ENCODE measurements at regions not wholly inside any gene's neighbourhood (a gene's known extent, or its start where the extent isn't known, plus 50 kb on each side); places are given as distances from the start of the nearest gene placed in this dataset.
"Not testable (repeated sequence)": the region's sequence is repeated elsewhere in the genome, so short reads cannot be mapped to it uniquely, and the experiment has no call there.

DNA sequence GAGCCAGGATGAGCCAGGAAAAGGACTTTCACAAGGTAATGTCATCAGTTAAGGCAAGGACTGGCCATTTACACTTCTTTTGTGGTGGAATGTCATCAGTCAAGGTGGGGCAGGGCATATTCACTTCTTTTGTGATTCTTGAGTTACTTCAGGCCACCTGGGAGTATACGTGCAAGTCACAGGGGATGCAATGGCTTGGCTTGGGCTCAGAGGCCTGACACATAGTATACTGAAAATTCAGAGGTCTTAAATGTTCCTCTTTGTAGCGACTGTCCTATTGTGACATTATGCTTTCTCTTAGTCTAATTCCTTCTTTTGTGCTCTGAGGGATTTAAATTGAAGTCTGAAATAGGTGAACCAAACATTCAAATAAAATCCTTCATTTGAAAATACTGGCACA is 121.8 kb upstream of the TFPI start:
- ATAC-seq; DNase-seq (ENCODE audit: low spot score): not testable (repeated sequence)

DNA sequence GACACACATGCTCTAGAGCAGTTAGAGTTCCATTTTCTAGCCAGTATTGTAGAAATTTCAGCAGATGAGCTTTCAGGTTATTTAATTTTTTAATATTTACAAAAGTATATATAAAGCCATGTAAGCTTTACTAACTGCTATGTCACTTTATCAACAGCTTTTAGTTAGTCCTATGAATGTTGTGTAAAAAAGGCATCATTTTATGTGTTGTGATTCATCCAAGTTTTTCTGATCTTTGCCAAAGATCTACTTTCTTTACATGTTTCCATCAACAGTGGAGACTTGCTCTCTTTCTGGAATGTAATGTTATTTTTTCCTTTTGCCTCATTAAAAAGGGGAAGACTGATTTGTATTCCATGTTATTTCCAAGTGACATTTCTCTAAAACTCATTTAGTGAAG is 125.2 kb upstream of the TFPI start:
- ATAC-seq = no peak
- DNase-seq (ENCODE audit: low spot score) = no peak

DNA sequence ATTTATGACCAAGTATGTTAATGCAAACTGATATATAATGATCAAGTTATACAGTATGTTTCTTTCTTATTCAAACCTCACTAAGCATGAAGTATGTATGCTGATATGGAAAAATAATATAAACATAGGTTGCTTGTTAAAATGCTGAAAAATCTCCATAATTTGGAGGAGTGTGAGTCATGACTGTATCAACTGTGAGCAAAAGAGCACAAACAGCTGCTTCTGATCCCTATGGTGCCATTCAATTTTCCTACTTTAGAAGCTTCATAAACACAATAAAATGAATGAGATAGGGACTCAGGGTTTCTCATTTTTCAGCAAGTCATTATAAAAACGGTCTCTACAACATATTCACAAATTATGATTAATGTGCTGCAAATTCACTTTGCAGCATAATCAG is 129.9 kb upstream of the TFPI start:
- DNase-seq (ENCODE audit: low spot score) = no peak
- no peak for ATAC-seq

DNA sequence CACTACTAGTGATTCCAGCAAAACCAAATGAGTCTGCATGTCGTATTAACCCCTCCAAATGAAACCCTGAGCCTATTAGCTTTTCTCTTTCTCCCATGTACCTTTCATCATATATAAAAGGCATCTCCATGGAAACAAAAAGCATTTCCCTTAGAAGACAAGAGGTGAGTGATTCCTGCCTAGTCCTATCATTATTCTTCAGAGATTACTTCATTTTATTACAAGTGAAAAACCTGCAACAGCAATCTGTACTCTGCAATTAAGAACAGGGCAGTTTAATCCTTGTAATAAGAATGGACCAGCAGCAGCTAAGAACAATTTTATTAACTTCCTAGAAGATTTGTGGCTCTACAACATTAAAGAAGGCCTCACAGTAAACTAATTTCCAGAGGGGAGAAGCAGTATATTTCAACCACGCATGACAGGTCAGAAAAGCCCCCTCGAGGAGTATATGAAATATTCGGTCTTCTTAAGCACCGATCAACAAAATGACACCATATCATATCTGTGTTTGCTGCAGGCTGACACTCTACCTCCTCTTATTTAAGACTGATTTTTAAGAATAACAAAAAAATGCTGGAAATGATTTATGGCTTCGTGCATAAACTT is 132.3 kb upstream of the TFPI start:
- DNase-seq (ENCODE audit: low spot score) = no peak

DNA sequence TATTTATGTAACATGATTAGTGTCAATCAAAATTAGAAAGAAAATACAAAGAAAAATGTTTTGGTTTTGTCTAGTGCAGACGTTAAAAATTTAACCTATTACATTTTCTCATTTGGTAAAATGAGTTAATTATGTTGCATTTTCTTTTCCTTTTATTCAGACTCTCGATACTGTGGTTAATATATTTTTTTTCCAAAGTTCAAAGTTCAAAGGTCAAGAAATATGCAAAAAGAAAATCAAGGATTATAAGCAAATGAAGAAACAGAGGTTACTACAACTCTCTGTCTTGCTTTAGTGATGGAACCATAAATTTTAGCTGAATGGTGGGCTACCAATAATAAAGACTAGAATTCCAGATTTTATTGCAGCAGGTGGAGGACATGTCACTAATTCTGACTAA is 133.3 kb upstream of the TFPI start:
- ATAC-seq = no peak

More for the DNA sequence above, 132.3 kb upstream of the TFPI start:
- no peak for ATAC-seq

DNA sequence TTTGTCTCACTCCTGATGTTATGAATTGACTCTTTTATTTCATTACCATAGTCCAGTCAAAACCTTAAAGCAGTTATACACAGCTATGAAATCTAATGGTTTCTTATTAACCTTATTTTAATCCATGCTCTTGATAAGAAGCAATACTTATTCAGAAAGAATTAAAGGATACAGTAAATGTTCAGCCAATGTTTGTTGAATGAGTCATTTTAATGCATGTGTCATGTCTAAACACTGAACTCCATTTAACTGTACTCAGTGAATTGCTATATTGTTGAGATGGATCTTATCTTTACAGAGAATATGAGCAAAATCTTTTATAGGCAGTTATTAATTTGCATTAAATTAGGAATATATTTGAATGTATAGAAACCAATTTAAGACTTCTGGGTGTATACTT is 135.1 kb upstream of the TFPI start:
- no peak for DNase-seq (ENCODE audit: low spot score)

More for the DNA sequence above, 133.3 kb upstream of the TFPI start:
- DNase-seq (ENCODE audit: low spot score) = no peak

DNA sequence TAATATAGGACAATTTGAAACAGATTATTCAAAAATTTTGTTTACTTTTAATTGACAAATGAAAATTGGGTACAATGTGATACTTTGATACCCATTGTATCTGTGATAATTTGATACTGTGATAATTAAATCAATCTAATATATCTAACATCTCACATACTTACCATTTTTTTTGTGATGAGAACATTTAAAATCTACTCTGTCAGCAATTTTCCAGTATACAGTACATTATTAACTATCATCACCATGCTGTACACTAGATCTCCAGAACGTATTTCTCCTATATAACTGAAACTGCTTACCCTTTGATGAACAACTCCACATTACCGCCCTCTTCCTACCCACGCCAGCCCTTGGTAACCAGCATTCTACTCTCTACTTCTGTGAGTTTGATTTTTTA is 139.7 kb upstream of the TFPI start:
- ATAC-seq (no peak), DNase-seq (ENCODE audit: low spot score) (no peak)

More for the DNA sequence above, 135.1 kb upstream of the TFPI start:
- no peak for ATAC-seq

DNA sequence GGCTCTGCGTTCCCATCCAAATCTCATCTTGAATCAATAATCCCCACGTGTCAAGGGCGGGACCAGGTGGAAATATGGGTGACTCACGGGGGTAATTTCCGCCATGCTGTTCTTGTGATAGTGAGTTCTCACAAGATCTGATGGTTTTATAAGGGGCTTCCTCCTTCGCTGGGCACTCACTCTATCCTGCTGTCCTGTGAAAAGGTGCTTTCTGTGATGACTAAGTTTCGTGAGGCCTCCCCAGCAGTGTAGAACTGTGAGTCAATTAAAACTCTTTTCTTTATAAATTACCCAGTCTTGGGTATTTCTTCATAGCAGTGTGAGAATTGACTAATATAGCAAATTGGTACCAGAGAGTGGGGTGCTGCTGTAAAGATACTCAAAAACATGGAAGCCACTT is 142.4 kb upstream of the TFPI start:
- DNase-seq (ENCODE audit: low spot score); ATAC-seq: not testable (repeated sequence)

DNA sequence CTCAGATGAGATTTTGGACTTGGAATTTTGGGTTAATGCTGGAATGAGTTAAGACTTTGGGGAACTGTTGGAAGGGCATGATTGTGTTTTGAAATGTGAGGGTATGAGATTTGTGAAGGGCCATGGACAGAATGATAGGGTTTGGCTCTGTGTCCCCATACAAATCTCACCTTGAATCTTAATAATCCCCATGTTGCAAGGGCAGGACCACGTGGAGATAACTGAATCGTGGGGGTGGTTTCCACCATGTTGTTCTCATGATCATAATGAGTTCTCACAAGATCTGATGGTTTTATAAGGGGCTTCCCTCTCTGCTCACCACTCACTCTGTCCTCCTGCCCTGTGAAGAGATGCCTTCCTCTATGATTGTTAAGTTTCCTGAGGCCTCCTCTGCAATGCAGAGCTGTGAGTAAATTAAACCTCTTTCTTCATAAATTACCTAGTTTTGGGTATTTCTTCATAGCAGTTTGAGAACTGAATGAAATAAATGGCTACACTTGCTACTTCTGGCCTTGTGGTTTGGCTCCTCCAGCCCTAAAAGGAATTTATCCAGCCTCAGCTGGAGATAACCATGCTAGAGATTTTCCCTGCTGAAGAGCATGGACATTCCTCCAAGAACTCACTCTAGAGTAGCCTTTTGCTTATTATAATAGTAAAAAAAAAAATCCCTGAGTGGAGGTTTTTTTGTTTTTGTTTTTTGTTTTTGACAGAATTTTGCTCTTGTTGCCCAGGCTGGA is 144.3 kb upstream of the TFPI start:
- DNase-seq (ENCODE audit: low spot score) (no peak), ATAC-seq (no peak)

DNA sequence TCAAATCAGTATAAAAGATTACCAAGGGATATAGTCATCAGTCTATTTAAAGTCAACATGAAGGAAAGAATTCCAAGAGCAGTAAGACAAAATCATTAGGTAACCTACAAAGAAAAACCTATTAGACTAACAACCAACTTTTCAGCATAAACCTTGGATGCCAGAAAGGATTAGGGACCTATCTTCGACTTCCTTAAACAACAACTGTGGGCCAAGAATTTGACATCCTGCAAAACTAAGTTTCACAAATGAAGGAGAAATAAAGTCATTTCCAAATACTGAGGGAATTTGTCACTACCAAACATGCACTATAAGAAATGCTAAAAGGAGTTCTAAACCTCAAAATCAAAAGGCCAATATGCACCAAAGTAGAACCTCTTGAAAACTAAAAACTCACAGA is 147.9 kb upstream of the TFPI start:
- DNase-seq (ENCODE audit: low spot score) = no peak
- ATAC-seq = no peak

DNA sequence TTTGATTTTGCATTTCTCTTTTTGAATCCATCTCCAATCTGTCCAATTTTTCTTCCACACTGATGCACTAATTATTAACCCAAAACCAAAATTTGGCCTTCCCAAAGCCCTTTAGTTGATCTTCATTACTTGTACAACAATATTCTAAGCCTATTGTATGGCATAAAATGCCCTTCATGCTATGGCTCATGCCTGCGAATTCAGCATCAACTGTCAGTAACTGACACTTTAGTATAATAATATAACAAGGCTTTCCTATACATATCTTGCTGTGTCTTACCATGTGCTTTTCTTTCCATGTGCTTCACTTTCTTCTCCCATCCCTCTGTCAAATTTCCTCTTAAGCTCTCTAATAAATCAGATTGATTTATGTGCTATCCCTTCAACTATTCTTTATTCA is 154.0 kb upstream of the TFPI start:
- DNase-seq (ENCODE audit: low spot score) (no peak), ATAC-seq (no peak)

DNA sequence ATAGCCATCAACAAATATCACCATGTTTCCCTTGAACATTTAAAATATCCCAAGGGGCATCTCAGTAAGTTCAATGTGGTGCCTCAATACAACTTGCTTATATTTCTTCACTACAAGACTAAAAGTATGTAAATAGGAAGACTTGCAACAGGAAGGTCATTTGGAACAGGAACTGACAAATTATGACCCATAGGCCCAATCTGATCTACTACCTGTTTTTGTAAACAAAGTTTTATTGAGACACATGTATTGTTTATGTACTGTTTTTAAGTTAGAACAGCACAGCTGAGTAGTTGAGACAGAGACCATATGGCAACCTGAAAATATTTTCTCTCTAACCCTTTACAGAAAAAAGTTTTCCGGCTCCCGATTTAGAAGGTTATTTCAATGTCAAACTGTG is 154.8 kb upstream of the TFPI start:
- DNase-seq (ENCODE audit: low spot score) (no peak), ATAC-seq (no peak)

DNA sequence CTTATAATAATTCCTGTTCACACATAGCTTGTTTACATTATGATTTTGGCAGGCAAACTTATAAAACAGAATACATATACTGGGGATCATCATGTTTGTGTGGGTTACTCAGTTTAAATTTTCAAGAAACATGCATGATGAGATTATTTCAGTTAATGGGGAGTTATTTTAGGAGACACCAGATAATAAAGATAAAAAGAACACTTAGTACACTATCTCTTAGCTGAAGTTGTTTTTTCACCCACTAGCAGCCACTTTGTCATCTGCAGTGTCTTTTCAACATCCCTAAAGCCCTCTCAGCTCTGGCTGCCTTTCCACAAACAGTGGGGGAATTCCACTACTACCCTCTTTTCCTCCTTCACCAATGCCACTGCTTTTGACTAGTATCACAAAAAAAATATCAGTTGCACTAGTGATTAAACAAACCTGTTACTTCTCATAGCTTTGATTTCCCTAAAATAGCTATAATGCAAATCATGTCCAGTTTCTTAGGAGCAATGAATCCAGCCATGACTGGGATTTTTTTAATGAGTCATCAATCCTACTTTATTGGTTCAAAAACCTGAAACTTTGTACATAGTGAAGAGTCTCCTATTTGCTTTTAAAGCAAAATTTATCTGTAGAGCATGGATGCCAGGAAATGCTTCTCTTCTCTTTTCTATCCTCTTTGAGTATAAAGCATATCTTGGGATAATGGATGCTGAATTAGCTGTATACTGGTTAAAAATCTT is 156.7 kb upstream of the TFPI start:
- no peak for DNase-seq (ENCODE audit: low spot score)
- ATAC-seq = no peak

DNA sequence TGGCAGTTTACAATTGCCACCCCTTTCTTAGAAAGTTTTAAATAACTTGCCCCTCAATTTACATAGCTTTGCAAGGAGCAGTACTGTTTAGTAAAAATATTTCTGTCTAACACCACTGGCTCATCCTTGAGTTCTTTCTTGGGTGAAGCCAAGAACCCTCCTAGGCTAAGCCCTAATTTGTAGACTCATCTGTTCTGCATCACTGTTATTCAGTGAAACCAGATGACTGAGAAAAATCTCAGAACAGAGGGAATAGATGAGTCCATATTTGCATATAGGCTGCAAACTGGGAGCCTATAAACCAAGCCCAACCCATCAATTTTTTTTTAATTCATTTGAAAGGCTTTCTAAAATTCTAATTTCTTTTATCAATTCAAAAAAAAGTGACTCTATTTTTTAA is 161.4 kb upstream of the TFPI start:
- ATAC-seq (no peak), DNase-seq (ENCODE audit: low spot score) (no peak)

DNA sequence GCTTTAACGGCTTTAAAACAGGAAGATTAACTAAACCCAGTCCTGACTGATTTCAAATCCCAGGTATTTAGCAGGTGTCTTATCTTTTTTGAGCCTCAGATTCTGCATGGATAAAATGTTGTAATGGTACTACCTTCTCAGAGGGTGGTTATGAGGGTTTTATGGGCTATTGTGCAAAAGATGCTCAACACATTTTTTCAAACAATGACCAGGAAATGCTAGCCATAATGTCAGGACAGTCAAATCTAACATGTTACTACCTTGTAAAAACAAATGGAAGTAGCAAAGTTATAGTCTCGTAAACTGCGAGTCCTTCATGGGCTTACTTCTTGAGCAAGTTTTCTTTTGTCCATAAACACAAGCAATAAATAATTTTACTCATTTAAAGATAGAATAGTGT is 162.1 kb upstream of the TFPI start:
- ATAC-seq = no peak

DNA sequence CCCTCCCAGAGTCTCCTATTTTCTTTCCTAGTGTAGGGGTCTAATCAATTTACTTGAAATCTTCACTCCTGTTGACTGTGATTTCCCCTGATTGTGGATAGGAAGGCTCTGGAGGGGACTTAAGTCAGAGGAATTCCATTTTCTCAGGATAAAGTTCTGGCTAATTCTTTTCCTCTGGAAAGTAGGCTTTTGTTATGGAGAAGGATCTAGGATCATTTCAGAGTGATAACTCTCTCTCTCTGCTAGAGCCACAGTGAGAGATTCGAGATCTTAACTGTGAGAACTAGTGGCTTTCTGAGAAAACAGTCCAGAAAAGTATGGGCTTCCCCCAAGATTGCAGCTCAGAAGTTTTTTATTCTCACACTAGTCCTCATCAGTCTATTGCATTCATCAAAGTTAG is 163.9 kb upstream of the TFPI start:
- DNase-seq (ENCODE audit: low spot score) (no peak), ATAC-seq (no peak)

More for the DNA sequence above, 162.1 kb upstream of the TFPI start:
- no peak for DNase-seq (ENCODE audit: low spot score)

DNA sequence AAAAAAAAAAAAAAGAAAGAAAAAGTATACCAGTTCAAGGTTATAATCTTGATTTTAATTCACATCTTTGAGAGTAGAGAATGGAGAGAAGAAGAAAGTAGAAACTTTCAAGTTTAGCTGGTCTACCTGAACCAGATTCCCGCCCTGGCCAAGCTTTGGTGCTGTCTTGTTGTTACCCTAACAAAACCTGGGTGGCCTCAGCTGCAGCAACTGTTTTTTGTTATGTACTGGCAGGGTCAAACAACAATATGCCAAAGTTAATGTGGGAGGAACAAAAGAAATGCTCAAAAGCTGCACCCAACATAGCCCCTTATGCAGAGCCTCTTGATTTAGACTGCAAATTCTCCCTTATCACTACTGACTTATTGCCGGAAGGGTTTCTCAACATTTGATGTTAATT is 165.3 kb upstream of the TFPI start:
- ATAC-seq (no peak), DNase-seq (ENCODE audit: low spot score) (no peak)

DNA sequence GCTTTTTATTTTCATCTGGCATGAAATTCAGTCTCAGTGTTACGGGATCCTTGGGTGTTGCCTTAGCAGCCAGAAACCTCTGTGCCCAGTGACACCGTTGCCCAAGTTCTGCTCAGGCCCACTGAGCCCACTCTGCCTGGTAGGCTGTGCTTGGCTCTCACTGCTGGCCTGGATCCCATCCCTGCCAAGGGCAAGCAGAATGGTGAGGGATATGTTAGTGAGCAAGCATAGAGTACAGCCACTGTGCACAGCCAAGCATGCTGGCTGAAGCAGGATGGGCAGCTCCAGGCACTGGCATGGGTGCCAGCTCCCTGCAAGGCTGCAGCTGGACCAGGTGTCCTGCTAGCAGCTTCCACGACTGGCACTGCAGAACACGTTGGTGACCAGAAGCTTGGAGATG is 194.7 kb upstream of the TFPI start:
- DNase-seq (ENCODE audit: low spot score) (no peak), ATAC-seq (no peak)

DNA sequence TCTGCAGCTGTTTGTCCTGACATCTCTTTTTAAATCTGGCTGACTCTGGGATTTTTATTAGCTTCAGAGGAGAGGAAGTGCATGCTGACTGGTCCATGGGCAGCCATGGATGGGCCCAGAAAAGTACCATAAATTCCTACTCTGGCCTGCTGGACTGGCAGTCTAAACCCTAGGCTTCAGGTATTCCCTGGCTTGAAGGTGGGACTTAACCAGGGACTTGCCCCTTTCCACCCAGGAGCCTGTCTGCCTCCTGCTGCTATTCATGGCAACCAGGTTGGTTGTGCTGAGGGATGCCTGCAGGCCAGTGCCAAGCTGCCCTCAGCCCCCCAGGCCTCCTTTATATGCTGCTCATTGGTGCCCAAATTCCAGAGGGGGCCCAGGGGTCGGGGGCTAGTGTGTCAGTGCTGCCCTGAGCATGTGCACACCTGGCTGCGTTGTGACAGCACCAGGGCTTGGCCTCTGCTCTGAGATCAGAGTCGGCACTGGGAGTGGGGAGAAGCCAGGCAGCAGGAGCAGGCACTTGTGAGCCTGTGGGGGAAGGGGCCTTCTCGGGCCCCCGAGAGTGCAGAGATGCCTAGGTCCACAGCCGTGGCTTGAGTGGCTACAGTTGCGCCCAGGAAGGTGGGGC is 195.7 kb upstream of the TFPI start:
- ATAC-seq (no peak), DNase-seq (ENCODE audit: low spot score) (no peak)

DNA sequence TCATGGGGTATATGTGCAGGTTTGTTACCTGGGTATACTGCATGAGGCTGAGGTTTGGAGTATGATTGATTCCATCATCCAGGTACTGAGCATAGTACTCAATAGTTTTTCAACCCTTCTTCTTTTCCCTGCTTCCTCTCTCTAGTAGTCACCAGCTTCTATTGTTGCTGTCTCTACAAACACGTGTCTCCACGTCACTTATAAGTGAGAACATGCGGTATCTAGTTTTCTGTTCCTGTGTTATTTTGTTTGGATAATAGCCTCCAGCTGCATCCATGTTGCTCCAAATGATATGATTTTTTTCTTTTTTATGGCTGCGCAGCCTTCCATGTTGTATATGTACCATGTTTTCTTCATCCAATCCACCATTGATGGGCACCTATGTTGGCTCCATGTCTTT is 214.8 kb upstream of the TFPI start:
- ATAC-seq (no peak), DNase-seq (ENCODE audit: low spot score) (no peak)

DNA sequence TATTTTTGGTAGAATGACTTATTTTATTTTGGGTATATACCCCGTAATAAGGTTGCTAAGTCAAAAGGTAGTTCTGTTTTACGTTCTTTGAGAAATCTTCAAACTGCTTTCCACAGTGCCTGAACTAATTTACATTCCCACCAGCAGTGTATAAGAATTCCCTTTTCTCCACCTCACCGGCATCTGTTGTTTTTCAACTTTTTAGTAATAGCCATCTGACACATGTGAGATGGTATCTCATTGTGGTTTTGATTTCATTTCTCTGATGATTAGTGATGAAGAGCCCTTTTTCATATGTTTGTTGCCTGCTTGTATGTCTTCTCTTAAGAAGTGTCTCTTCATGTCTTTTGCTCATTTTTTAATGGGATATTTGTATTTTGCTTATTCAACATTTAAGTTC is 215.2 kb upstream of the TFPI start:
- ATAC-seq (no peak), DNase-seq (ENCODE audit: low spot score) (no peak)

DNA sequence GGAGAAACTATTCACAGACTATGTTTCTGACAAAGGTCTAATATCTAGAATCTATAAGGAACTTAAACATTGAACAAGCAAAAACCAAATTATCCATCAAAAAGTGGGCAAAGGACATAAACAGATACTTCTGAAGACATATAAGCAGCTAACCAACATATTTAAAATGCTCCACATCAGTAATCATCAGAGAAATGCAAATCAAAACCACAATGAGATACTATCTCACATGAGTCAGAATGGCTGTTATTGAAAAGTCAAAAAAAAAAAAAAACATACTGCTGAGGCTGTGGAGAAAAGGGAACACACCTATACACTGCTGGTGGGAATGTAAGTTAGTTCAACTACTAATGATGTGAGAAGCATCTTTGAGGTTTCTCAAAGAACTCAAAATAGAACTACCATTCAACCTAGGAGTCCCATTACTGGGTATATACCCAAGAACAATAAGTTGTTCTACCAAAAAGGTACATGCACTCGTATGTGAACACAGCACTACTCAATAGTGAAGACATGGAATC is 220.4 kb upstream of the TFPI start:
- DNase-seq (ENCODE audit: low spot score) (no peak), ATAC-seq (no peak)
